ENCODE measurements at regions not wholly inside any gene's neighbourhood (a gene's known extent, or its start where the extent isn't known, plus 50 kb on each side); places are given as distances from the start of the nearest gene placed in this dataset.

DNA sequence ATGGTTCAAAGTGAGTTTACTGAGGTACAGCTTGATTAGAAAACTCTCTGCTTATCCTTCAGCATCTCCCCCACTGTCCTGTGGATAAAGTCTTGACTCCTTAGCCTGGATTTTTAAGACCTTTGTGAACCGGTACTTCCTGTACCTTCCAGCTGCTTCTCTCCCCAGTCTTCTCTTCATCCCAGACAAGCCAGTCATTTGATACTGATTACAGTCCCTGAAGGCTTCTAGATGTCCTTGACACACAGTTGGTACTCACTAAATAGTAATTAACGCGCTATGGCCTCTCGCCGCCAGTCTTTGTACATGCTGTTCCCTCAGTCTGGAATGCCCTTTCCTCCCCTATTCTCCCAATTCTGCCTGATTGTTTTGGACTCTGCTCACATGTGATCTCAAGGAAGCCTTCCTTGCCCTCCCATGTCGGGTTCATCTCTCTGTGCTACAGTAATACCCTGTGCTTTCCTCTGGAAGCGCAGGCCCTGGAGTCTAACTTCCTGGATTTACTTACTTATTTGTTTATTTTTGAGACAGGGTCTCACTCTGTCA is 50.6 kb upstream of the PTGR2 start:
- DNase-seq, result no peak

- DNase-seq, result no peak
Observed at GRCh38 chr14:73797543-73798265, 53.9 kb upstream of the PTGR2 start.

DNA sequence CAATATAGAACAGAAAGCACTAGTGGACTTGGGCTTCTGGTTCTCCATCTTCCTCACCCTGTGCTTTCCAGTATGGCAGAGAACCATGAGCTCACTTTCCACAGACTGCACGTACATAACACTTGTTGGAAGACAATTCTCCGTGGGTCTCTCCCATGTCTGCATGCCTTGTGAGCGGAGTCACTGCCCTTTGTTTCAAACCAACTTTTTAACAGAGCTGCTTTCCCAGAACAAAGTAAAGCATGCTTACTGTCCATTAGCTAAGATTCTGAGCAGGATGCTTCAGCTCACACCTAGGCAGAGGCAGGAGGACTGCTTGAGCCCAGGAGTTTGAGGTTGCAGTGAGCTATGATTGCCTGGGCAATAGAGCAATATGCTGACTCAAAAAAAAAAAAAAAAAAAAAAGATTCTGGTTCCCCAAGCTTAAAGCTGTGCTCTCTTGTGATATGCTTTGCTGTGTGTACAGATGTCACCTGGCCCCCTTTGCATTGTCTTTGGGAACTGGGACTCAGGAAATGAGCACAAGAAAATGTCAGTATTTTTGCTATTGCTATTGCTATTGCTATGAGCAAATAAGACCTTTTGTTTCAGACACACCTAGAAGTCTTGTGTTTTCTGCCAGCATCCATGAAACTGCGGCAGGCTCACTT is 54.6 kb upstream of the PTGR2 start:
- DNase-seq, result no peak

GRCh38 chr14:73796415-73796814 is 55.2 kb upstream of the PTGR2 start:
- DNase-seq, result no peak

GRCh38 chr14:73795974-73796373 is 55.7 kb upstream of the PTGR2 start:
- no peak for DNase-seq

GRCh38 chr14:73795466-73795865 is 56.2 kb upstream of the PTGR2 start:
- no peak for DNase-seq

DNA sequence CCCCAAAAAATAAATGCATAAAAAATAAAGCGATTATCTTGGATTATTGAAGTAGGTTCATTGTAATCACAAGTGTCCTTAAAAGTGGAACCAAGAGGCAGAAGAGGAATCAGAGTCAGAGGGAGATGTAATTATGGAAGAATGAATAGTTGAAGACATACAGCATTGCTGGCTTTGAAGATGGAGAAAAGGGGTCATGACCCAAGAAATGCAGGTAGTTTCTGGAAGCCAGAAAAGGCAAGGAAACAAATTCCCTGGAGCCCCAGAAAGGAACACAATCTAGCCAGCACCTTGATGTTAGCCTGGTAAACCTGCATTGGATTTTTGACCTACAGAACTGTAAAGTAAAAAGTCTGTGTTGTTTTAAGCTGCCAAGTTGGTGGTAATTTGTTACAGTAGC is 57.5 kb upstream of the PTGR2 start:
- no peak for DNase-seq

- DNase-seq, result no peak
Observed at GRCh38 chr14:73792481-73792880, 59.1 kb upstream of the PTGR2 start.

- no peak for DNase-seq
Observed at GRCh38 chr14:73789989-73790581, 61.5 kb upstream of the PTGR2 start.

DNA sequence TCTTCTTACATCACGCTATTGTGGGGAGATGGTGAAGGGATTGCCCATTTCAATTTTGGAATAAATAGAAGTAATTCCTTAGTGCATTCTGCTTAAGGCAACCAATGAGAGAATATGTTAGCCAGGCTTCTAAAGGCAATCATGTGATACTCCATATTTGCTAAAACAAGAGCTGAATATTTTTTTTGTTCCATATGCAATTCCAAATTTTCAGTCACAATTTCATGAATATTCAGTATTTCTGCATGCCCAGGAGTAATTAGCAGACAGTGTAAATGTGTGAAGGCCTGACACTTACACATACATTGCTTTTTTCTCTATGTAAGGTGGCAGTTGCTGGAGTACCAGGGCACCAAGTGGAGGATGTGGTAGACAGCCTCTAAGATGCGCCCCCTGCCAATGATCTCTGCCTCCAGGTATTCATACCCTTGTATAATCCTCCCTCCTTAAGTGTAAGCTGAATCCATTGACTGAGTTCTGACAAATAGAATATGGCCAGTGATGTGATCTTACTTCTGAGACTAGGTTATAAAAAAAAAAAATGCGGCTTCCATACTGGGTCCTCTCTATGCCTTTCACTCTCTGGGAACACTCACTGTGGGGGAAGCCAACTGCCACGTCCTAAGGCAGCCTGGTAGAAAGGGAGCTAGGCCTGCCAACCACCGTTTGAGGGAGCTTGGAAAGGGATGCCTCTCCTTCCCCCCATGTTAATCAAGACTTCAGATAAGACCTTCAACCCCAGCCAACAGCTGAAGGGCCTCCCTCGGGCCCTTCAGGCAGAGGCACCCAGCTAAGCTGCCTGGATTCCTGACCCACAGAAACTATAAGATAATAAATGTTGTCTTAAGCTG is 62.7 kb upstream of the PTGR2 start:
- DNase-seq, result no peak

- no peak for DNase-seq
Observed at GRCh38 chr14:73788317-73788598, 63.4 kb upstream of the PTGR2 start.

- peak; percentile 47 for DNase-seq
Observed at GRCh38 chr14:73787486-73788316, 63.9 kb upstream of the PTGR2 start.

DNA sequence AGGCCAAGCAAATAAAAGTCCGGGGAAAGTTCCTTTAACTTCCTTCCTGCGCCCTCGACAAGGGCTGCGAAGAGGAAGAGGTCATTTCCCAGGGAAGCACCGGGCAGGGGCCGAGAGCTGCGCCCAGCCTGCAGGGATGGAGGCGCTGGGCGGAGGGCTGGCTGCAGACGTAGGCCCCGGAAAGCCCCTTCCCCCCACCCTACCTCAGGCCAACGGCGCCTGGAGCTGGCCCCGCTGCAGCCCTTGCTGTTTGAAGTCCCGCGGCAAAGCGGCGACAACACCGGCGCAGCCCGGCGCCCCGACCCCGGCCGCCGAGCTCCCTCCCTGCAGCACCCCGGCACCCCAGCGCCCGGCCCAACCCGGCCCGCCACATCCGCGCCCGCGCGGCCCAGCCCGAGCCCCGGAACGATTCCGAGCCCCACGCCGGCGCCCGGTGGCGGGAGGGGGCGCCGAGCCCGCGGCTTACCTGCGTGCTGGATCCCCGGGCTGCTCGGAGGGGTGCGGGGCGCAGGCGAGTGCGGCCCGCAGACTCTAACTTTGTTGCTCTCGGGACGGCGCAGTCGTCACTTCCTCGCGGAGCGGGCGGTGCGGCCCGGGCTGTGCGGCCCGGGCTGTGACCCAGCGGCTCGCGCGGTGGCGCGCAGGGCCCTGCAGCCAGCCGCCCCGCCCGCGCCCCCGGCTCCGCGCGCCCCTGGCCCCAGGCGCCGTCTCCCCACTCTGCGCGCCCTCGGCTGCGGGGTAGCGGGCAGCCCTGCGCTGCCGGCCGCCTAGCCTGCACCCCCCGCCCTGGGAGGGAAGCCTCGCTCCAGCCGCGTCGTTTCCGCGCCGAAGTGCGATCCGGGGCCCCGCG is 64.8 kb upstream of the PTGR2 start:
- peak; percentile 64 for DNase-seq

DNA sequence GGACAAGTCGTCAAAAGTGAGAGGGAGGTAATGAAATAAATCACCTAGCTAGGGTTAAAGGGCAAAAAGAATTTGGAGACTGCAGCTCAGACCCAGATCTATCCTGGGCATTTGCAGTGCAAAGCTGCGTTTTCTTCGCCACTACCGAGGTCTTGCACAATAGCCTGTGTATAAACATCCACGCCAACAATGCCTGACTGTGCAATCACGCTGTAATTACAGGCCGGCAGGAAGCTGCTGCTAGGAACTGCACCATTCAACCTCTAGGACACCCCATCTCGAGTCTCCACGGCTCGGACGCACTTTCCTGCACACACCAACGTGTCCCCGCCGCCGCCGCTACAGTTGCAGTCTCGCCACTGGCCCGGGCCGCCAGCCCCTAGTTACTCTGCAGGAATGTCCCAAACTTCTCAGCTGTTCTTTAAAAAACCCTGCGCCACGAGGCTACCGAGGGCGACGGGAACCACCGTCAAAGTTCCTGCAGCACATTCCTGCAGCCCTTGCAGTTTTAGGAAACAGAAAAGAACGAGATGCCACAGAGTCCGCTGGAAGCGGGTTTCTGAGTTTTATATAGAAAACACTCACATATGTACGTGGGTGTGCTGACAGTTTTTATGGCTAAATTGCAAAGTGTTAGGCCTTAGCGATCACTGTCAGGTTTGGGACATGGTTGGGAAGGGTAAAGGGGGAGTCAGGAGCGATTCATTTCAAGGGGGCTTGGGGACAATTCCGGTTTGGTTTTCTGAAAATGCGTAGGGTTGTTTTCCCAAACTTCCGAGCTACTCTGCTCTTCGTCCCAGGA is 65.6 kb upstream of the PTGR2 start:
- peak; percentile 51 for DNase-seq

DNA sequence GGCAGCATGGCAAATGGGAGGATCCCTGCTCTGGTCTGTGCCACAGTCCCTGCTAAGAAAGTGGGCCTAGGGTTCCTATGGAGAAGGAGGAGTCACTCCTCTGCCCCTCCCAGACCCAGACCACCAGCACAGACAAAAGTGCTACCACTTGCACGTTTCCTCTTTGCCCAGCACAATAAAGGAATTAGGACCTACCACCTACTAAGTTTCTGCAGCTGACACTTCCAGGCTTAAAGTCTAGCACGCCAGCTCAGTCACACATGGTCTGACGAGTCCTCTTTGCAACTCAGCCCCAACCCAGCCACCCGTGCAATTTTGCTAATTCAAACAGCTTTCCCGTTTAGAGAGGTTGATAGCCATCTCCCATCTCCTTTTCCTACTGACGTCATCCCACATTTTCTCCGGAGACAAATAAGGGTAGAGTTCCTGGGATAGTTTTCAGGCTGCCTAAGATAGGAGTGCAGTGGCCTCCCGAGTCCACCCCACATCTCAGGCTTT is 66.2 kb upstream of the PTGR2 start:
- DNase-seq, result no peak

DNA sequence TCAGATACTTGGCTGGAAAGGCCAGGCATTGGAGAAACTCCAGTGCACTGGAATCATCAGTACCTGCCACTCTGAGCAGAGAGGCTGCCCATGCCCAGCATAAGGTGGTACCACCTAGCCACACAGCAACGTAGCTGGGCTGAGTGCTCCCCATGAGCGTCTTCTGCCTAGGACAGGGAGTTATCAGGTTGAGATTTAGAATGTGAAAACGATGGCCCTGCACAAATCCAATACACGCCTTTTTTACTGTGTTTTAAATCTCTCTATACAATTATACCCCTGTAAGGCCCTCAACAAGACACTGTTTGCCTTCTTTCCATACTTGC is 66.7 kb upstream of the PTGR2 start:
- DNase-seq, result no peak

GRCh38 chr14:73784181-73784987 is 67.2 kb upstream of the PTGR2 start:
- no peak for DNase-seq

DNA sequence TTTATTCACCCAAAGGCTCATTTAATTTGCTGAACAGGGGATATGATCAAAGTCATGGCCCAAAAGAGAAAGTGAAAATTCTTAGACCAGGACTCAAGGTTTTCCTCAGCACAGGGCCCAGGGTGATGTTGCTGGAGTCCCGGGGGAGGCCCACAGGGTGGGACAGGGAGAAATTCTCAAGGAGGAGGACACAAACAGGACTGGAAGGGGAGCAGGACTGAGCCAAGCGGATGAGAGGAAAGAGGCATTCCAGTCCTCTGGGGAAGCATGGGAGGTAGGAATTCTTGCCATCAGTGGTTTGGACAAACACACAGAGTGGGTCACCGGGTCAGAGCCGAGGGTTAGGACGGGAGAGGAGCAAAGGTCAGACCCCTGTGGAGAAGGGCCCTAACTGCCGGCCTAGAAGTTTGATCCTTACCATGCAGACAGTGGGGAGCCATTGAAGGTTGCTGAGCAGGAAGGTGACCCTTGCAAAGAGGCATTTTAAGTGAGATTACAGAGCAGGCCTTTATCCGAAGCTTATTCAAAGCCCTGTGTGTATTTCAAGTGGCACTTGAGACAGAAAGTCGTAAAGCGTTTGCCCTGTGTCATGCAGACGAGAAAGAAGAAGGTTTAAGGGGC is 68.4 kb upstream of the PTGR2 start:
- DNase-seq, result no peak

- no peak for DNase-seq
Observed at GRCh38 chr14:73782623-73783022, 68.4 kb upstream of the PNMA1 start.
